ENCODE measurements at regions not wholly inside any gene's neighbourhood (a gene's known extent, or its start where the extent isn't known, plus 50 kb on each side); places are given as distances from the start of the nearest gene placed in this dataset.

DNA sequence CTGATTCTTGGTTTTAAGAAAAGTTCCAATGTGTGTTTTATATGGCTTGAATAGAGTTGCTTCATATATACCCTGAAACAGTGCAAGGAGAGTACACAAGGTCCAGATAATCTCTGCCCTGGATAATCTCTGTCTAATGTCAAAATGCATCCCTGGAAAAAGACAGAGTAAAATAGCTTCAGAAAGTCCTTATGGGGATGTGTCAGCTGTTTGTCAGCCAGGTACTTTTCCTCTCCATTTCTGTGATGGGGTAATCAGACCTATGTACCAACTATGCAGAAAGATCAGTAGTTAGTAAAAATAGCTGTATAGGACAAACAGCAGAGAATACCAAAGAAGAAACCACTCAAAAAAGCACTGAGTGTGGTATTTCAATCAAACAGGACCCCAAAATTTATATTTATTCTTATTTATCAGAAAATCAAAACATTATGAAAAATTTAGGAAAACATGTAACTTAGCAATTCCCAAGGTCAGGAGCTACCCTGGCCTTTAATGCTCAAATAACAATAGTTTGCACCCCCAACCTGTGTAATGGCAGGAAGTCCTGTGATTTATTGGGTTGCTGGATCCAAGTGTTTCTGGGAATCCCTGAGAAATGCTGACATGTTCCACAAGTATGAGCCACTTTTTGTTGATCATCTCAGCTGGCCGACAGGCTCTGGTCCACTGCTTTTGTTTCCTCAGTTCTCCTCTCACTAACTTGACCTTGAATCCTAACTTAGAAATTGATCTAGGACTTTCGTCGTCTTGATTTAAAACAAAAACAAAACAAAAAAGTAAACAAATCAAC lies 69.6 kb downstream of the MDH1 start:
- H3K36me3 Mint-ChIP-seq (ENCODE audit: low read depth): no peaks in the 10 kb centered on the region
- no peaks in the 10 kb centered on the region for H3K27me3 Mint-ChIP-seq (ENCODE audit: low read depth)
- no peak overlapping the region for H3K27ac Mint-ChIP-seq
- TF ChIP-seq, protein P1, sequence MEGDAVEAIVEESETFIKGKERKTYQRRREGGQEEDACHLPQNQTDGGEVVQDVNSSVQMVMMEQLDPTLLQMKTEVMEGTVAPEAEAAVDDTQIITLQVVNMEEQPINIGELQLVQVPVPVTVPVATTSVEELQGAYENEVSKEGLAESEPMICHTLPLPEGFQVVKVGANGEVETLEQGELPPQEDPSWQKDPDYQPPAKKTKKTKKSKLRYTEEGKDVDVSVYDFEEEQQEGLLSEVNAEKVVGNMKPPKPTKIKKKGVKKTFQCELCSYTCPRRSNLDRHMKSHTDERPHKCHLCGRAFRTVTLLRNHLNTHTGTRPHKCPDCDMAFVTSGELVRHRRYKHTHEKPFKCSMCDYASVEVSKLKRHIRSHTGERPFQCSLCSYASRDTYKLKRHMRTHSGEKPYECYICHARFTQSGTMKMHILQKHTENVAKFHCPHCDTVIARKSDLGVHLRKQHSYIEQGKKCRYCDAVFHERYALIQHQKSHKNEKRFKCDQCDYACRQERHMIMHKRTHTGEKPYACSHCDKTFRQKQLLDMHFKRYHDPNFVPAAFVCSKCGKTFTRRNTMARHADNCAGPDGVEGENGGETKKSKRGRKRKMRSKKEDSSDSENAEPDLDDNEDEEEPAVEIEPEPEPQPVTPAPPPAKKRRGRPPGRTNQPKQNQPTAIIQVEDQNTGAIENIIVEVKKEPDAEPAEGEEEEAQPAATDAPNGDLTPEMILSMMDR (IDR thresholded peaks at IDR 0.05; ENCODE audit: unreplicated experiment in 3 of 3): no peak
- H3K4me1 Mint-ChIP-seq: no peaks in the 10 kb centered on the region
- H3K9me3 Mint-ChIP-seq: peaks cover 7% of the 10 kb centered on the region
- H3K4me3 Mint-ChIP-seq: no peak overlapping the region

DNA sequence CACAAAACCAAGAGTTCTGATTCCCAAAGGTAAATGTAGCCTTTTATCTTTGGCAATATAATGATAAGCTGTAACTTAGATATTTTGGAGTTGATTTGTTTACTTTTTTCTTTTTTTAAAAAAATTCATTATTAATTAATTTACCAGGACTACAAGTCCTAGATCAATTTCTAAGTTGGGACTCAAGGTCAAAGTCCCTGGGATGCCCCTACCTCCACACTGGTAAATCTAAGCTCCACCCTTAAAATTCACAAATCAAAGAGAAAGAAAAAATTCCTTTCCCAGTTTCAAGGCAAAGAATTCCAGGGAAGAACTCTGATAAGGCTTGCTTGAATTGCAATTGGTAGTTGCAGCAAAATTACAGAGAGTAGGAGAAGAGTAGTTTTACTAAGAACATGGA lies 71.3 kb downstream of the MDH1 start:
- Mint-ChIP-seq H3K36me3 (ENCODE audit: low read depth) (no peaks in the 10 kb centered on the region), H3K27me3 (ENCODE audit: low read depth) (no peaks in the 10 kb centered on the region), H3K9me3 (peaks cover 5% of the 10 kb centered on the region), H3K4me3 (no peak overlapping the region), H3K27ac (no peak overlapping the region), H3K4me1 (no peaks in the 10 kb centered on the region)
- TF ChIP-seq, protein P1 (IDR thresholded peaks at IDR 0.05; ENCODE audit: unreplicated experiment in 3 of 3): no peak

DNA sequence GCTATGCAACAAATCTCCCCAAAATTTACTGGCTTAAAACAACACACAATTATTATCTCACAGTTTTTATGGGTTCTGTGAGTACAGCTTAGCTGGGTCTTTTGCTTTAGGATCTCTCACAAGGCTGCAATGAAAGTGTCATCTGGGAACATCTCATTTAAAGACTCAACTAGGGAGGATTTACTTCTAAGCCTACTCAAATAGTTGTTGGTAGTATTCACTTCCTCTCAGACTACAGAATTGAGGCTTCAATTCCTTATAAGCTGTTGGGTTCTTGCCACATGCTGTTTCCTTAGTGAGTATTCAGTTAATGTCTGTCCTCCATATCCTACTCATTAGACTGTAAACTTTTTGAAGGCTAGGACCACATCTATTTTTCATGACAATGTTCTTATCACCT lies 72.3 kb downstream of the MDH1 start:
- no peak overlapping the region for H3K4me3 Mint-ChIP-seq
- no peaks in the 10 kb centered on the region for H3K36me3 Mint-ChIP-seq (ENCODE audit: low read depth)
- peaks cover 5% of the 10 kb centered on the region for H3K9me3 Mint-ChIP-seq
- TF ChIP-seq, protein P1 (IDR thresholded peaks at IDR 0.05; ENCODE audit: unreplicated experiment in 3 of 3): no peak
- H3K4me1 Mint-ChIP-seq: no peaks in the 10 kb centered on the region
- H3K27ac Mint-ChIP-seq: no peak overlapping the region
- no peaks in the 10 kb centered on the region for H3K27me3 Mint-ChIP-seq (ENCODE audit: low read depth)

DNA sequence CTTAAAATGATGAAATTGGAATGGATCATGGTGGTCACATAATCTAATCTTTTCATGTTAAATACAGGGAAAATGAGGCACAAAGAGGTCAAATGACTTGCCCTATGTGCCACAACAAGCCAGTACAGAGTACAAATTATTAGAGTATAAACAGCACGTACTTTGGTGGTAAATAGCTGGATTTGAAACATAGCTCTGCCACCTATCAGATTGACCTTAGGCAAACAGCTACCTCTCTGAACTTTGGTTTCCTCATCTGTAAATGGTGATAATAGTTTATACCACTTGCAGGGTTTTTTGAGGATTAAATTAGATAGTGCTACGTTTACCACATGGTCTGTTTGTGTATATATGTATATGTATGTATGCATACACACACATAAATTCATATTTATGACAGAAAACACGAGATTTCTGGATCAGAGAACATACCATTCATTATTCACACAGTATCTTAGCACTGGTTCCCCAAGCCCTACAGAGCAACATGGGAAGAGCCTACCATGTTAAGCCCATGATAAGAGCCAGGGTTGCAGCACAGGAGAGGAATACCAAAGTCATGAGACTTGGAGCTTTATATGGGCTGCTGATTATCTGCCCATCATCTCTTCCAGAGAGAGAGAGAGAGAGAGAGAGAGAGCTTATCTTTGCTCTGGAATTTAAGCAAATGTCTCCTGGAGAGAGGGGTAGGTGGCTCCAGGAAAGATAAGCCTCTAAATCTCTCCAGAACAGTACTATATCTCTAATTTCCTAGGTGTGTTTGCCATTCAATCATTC lies 73.5 kb downstream of the MDH1 start:
- no peaks in the 10 kb centered on the region for H3K36me3 Mint-ChIP-seq (ENCODE audit: low read depth)
- TF ChIP-seq, protein P1 (IDR thresholded peaks at IDR 0.05; ENCODE audit: unreplicated experiment in 3 of 3): no peak
- H3K4me3 Mint-ChIP-seq: no peak overlapping the region
- H3K27ac Mint-ChIP-seq: no peak overlapping the region
- no peaks in the 10 kb centered on the region for H3K27me3 Mint-ChIP-seq (ENCODE audit: low read depth)
- H3K9me3 Mint-ChIP-seq: no peaks in the 10 kb centered on the region
- no peaks in the 10 kb centered on the region for H3K4me1 Mint-ChIP-seq

DNA sequence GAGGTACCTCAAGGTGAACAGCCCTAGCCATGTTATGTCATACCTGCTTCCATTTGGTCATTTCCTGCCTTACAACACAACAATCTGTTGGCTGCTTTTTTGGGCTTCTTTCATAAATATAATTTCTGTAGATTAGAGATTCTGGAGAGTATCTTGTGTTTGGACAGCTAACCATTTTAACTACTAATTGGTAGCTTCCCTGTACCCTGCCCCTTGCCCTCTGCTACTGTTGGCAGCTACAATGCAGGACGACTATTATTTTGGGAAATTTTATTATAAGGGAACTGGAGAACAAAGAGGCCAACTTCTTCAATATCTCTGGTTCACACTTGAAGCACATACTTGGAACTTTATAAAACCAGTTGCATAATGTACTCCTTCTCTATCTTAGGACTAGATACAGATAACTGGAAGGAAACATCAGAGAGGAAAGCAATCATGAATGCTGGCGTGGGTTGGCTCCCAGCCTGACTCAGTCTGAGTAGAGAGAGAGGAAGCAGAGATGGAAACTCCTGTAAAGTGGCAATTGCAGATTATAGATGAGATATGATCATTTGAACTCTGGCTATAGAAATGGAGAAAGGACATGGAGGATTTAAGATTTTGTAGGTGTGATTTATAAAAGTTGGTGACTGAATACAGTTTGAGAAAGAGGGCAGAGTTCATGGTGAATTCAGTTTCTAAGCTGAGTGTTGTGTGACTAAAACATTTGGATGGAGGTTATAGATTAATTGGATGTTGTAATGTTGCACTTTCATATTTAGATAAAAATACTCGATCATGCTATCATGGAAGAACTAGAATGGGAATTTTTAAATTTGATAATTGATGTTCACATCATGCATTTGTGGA lies 74.5 kb downstream of the MDH1 start:
- Mint-ChIP-seq H3K9me3 (no peaks in the 10 kb centered on the region), H3K4me1 (peaks cover 5% of the 10 kb centered on the region), H3K27ac (no peak overlapping the region), H3K4me3 (no peak overlapping the region), H3K27me3 (ENCODE audit: low read depth) (no peaks in the 10 kb centered on the region), H3K36me3 (ENCODE audit: low read depth) (no peaks in the 10 kb centered on the region)
- TF ChIP-seq, protein P1 (IDR thresholded peaks at IDR 0.05; ENCODE audit: unreplicated experiment in 3 of 3): no peak

All from nephron (organoid).